H1 (cell line): ENCODE measurements at regions not wholly inside any gene's neighbourhood (a gene's known extent, or its start where the extent isn't known, plus 50 kb on each side); places are given as distances from the start of the nearest gene placed in this dataset.

Experiments
- CTCF ChIA-PET: fragments of 300-600 bp; sonication (Branson Sonifier 250); formaldehyde crosslinking; loops from one replicate; lab custom pipeline; 2021; ENCODE audit not compliant: partially characterized antibody; lab: Charles Lee
- POLR2A ChIA-PET: fragments of 300-600 bp; sonication (Branson Sonifier 250); formaldehyde crosslinking; loops from one replicate; lab custom pipeline; 2021; ENCODE audit warnings: inconsistent platforms; ENCODE audit not compliant: partially characterized antibody; lab: Charles Lee
- DNase-seq, 2 experiments: peaks; one replicate each; pipeline versions ENCODE4 v3.0.0 to v3.0.0-alpha.2; 2010 to 2022; ENCODE audit warnings: low spot score in 2 of 2, low read depth in 1 of 2, mixed read lengths in 1 of 2
- FAIRE-seq: peaks from 2 replicates; lab custom pipeline; 2011; peaks lifted over from hg19 to GRCh38; lab: Jason Lieb, UNC
- H2AFZ ChIP-seq: 2 replicates; pipeline ENCODE4 v1.8.1; 2012; ENCODE audit warnings: low read length, inconsistent platforms
- H2AK5ac ChIP-seq: 2 replicates; pipeline ENCODE4 v1.6.1; 2013; ENCODE audit warnings: low read depth, low read length
- H2BK120ac ChIP-seq: replicated peaks from 2 replicates; pipeline ENCODE3; 2013; ENCODE audit warnings: low read depth, low read length, inconsistent platforms
- H2BK12ac ChIP-seq: 2 replicates; pipeline ENCODE4 v1.6.1; 2013; ENCODE audit warnings: low read depth, low read length
- H2BK15ac ChIP-seq: 2 replicates; pipeline ENCODE4 v1.6.1; 2013; ENCODE audit warnings: low read length
- H2BK20ac ChIP-seq: 2 replicates; pipeline ENCODE4 v1.6.1; 2013; ENCODE audit warnings: low read length
- H2BK5ac ChIP-seq: 2 replicates; pipeline ENCODE4 v1.6.1; 2013; ENCODE audit warnings: low read depth, low read length
- H3K14ac ChIP-seq: 2 replicates; pipeline ENCODE4 v1.6.1; 2013; ENCODE audit warnings: inconsistent platforms; ENCODE audit not compliant: insufficient read length
- H3K18ac ChIP-seq: 2 replicates; pipeline ENCODE4 v1.6.1; 2013; ENCODE audit warnings: low read length; ENCODE audit errors: extremely low read depth
- H3K23ac ChIP-seq: 2 replicates; pipeline ENCODE4 v1.6.1; 2013; ENCODE audit warnings: inconsistent platforms; ENCODE audit not compliant: insufficient read length
- H3K23me2 ChIP-seq: 2 replicates; pipeline ENCODE4 v1.6.1; 2013; ENCODE audit warnings: low read depth, low read length
- H3K27ac ChIP-seq: 2 replicates; pipeline ENCODE4 v1.6.1; 2011; ENCODE audit warnings: low read depth, low read length, inconsistent platforms
- H3K27me3 ChIP-seq, 4 experiments: replicated peaks in 1 of 4; 1 replicate in 1 of 4; 2 replicates in 3 of 4; pipeline versions ENCODE4 v1.6.1 to v1.8.1; 2011 to 2013; ENCODE audit warnings: low read length in 3 of 4, mild to moderate bottlenecking in 3 of 4, inconsistent platforms in 2 of 4, mixed read lengths in 2 of 4, moderate library complexity in 1 of 4; ENCODE audit not compliant: control insufficient read depth in 3 of 4, insufficient read depth in 3 of 4; ENCODE audit errors: extremely low read depth in 1 of 4
- H3K36me3 ChIP-seq, 4 experiments: 2 replicates each; pipeline versions ENCODE4 v1.6.1 to v1.8.1; 2011 to 2013; ENCODE audit warnings: mild to moderate bottlenecking in 4 of 4, low read length in 3 of 4, moderate library complexity in 2 of 4, control low read depth in 1 of 4, inconsistent platforms in 1 of 4; ENCODE audit not compliant: insufficient read depth in 4 of 4, control insufficient read depth in 2 of 4
- H3K4ac ChIP-seq: replicated peaks from 2 replicates; pipeline ENCODE3; 2013; ENCODE audit warnings: low read length, low read depth, mixed read lengths, inconsistent platforms; ENCODE audit not compliant: insufficient read length
- H3K4me1 ChIP-seq, 4 experiments: replicated peaks in 1 of 4; 1 replicate in 1 of 4; 2 replicates in 3 of 4; pipeline versions ENCODE4 v1.6.1 to v1.8.1; 2011 to 2013; ENCODE audit warnings: low read length in 3 of 4, inconsistent platforms in 2 of 4, mixed read lengths in 1 of 4; ENCODE audit not compliant: insufficient read depth in 4 of 4, control insufficient read depth in 3 of 4
- H3K4me2 ChIP-seq, 2 experiments: 2 replicates each; pipeline versions ENCODE4 v1.6.1 to v1.8.1; 2011 to 2013; ENCODE audit warnings: low read depth in 2 of 2, low read length in 2 of 2, control low read depth in 1 of 2, inconsistent platforms in 1 of 2, mild to moderate bottlenecking in 1 of 2; ENCODE audit not compliant: insufficient read depth in 1 of 2
- H3K4me3 ChIP-seq, 4 experiments: fragments of 200-600, 300-600 bp in 1 of 4; sonication (generic), shearing (Covaris generic), sonication (Bioruptor Twin) in 1 of 4; 2 replicates each; pipeline versions ENCODE4 v1.5.1 to v1.8.1; 2011 to 2016; ENCODE audit warnings: low read length in 4 of 4, low read depth in 3 of 4, control low read depth in 2 of 4, inconsistent platforms in 2 of 4, mild to moderate bottlenecking in 2 of 4, mixed read lengths in 1 of 4, moderate library complexity in 1 of 4; ENCODE audit not compliant: insufficient read depth in 2 of 4; ENCODE audit errors: extremely low read depth in 1 of 4
- H3K56ac ChIP-seq: replicated peaks from 2 replicates; pipeline ENCODE3; 2013; ENCODE audit warnings: low read depth, mild to moderate bottlenecking, mixed read lengths, low read length, inconsistent platforms; ENCODE audit not compliant: insufficient read length
- H3K79me1 ChIP-seq: 2 replicates; pipeline ENCODE4 v1.6.1; 2013; ENCODE audit warnings: low read depth, low read length, control low read depth
- H3K79me2 ChIP-seq, 2 experiments: 2 replicates each; pipeline versions ENCODE4 v1.6.1 to v1.8.1; 2012 to 2013; ENCODE audit warnings: low read length in 2 of 2, mild to moderate bottlenecking in 2 of 2, inconsistent platforms in 1 of 2; ENCODE audit not compliant: insufficient read depth in 2 of 2, control insufficient read depth in 1 of 2
- H3K9ac ChIP-seq, 4 experiments: replicated peaks in 1 of 4; 1 replicate in 1 of 4; 2 replicates in 3 of 4; pipeline versions ENCODE4 v1.6.1 to v1.8.1; 2011 to 2013; ENCODE audit warnings: low read depth in 3 of 4, low read length in 3 of 4, control low read depth in 2 of 4, mild to moderate bottlenecking in 2 of 4, moderate library complexity in 2 of 4, inconsistent platforms in 1 of 4; ENCODE audit errors: extremely low read depth in 1 of 4
- H3K9me3 ChIP-seq, 2 experiments: 2 replicates each; pipeline versions ENCODE4 v1.6.1 to v1.8.1; 2012 to 2013; ENCODE audit warnings: mild to moderate bottlenecking in 2 of 2, moderate library complexity in 2 of 2, control low read depth in 1 of 2, inconsistent platforms in 1 of 2, low read depth in 1 of 2, low read length in 1 of 2, mixed read lengths in 1 of 2; ENCODE audit not compliant: insufficient read depth in 2 of 2
- H4K20me1 ChIP-seq, 2 experiments: replicated peaks in 1 of 2; 2 replicates each; pipeline versions ENCODE3 to v1.8.1; 2011 to 2013; ENCODE audit warnings: inconsistent platforms in 2 of 2, low read length in 2 of 2, mild to moderate bottlenecking in 1 of 2; ENCODE audit not compliant: insufficient read depth in 2 of 2, control insufficient read depth in 1 of 2
- H4K5ac ChIP-seq: 2 replicates; pipeline ENCODE4 v1.6.1; 2013; ENCODE audit warnings: low read length, low read depth, mixed read lengths, inconsistent platforms; ENCODE audit not compliant: insufficient read length
- H4K8ac ChIP-seq: 2 replicates; pipeline ENCODE4 v1.8.0; 2013; ENCODE audit warnings: mild to moderate bottlenecking, moderate library complexity, low read length, inconsistent platforms; ENCODE audit not compliant: insufficient read depth; ENCODE audit errors: extremely low read depth
- H4K91ac ChIP-seq: replicated peaks from 2 replicates; pipeline ENCODE3; 2013; ENCODE audit warnings: low read length, mixed read lengths, inconsistent platforms; ENCODE audit not compliant: insufficient read length
- ATF3 ChIP-seq: IDR thresholded peaks from 2 replicates; pipeline ENCODE4 v1.6.1; 2011; ENCODE audit warnings: low read depth, mild to moderate bottlenecking, low read length; ENCODE audit not compliant: insufficient read depth
- BACH1 ChIP-seq: IDR thresholded peaks from 2 replicates; pipeline ENCODE4 v1.6.1; 2012; ENCODE audit warnings: low read length, improper control_type of control experiment
- CREB1 ChIP-seq: IDR thresholded peaks from 2 replicates; pipeline ENCODE4 v1.6.1; 2012; ENCODE audit warnings: inconsistent platforms
- E2F6 ChIP-seq: IDR thresholded peaks from 2 replicates; pipeline ENCODE4 v1.6.1; 2012; ENCODE audit warnings: inconsistent platforms
- HDAC6 ChIP-seq: IDR thresholded peaks from one replicate; pipeline ENCODE4 v1.7.1; 2012; ENCODE audit warnings: low read depth, mild to moderate bottlenecking, inconsistent platforms, low read length, moderate library complexity
- JUN ChIP-seq: IDR thresholded peaks from 2 replicates; pipeline ENCODE4 v1.6.1; 2011; ENCODE audit warnings: low read depth, mild to moderate bottlenecking, improper control_type of control experiment, low read length
- JUND ChIP-seq: IDR thresholded peaks from 2 replicates; pipeline ENCODE4 v1.6.1; 2011; ENCODE audit warnings: mild to moderate bottlenecking, improper control_type of control experiment, low read length
- KDM4A ChIP-seq: IDR thresholded peaks from one replicate; pipeline ENCODE4 v1.7.1; 2012; ENCODE audit warnings: low read depth, mild to moderate bottlenecking, moderate library complexity, low read length, inconsistent platforms; ENCODE audit not compliant: severe bottlenecking
- PHF8 ChIP-seq: fragments of 200-600 bp; sonication (generic); conservative IDR thresholded peaks from 2 replicates; pipeline ENCODE4 v1.7.1; 2012; ENCODE audit warnings: low read depth, mild to moderate bottlenecking, inconsistent platforms, low read length, moderate library complexity
- SIN3A ChIP-seq, 2 experiments: IDR thresholded peaks in 1 of 2; conservative IDR thresholded peaks in 1 of 2; 2 replicates each; pipeline ENCODE4 v1.6.1; 2011 to 2012; ENCODE audit warnings: low read length in 2 of 2, improper control_type of control experiment in 1 of 2, low read depth in 1 of 2, mild to moderate bottlenecking in 1 of 2
- SIX5 ChIP-seq: IDR thresholded peaks from 2 replicates; pipeline ENCODE4 v1.6.1; 2011; ENCODE audit warnings: mild to moderate bottlenecking, low read depth, low read length
- SUZ12 ChIP-seq: fragments of 200-600 bp; sonication (generic); IDR thresholded peaks from 2 replicates; pipeline ENCODE4 v1.6.1; 2012; ENCODE audit warnings: mild to moderate bottlenecking, inconsistent platforms, low read length, moderate library complexity, mixed read lengths
- TBP ChIP-seq: IDR thresholded peaks from 2 replicates; pipeline ENCODE4 v1.6.1; 2011; ENCODE audit warnings: low read depth, low read length, improper control_type of control experiment
- TEAD4 ChIP-seq: IDR thresholded peaks from 2 replicates; pipeline ENCODE4 v1.6.1; 2012; ENCODE audit warnings: low read depth, low read length, inconsistent platforms, mixed read lengths
- YY1 ChIP-seq: IDR thresholded peaks from 2 replicates; pipeline ENCODE4 v1.6.1; 2011; ENCODE audit warnings: low read depth, mild to moderate bottlenecking, low read length
- WGBS, 2 experiments: shearing (Covaris generic) in 1 of 2; methylation state at CpG; one replicate each; pipeline versions ENCODE4 v1.1.6 to v1.1.7; 2013 to 2015; ENCODE audit warnings: low lambda C conversion rate in 2 of 2, mixed read lengths in 2 of 2, inconsistent platforms in 1 of 2, low coverage in 1 of 2, missing lambda C conversion rate in 1 of 2; ENCODE audit not compliant: insufficient replicate concordance in 2 of 2, insufficient coverage in 1 of 2, insufficient read length in 1 of 2; ENCODE audit errors: extremely low coverage in 1 of 2, missing lambda C conversion rate in 1 of 2; 5-methylcytosine and 5-hydroxymethylcytosine counted together

GRCh38 chrX:121851033-121851432 is 803.6 kb downstream of the GLUD2 start:
- no peak overlapping the region for H3K27ac ChIP-seq
- FAIRE-seq (no peak), DNase-seq (no peak)
- H2BK5ac ChIP-seq, result no peak overlapping the region
- no peaks in the 10 kb centered on the region for H3K4me1 ChIP-seq
- ChIA-PET CTCF (no interaction called here), POLR2A (interaction anchor here (1.6 kb wide), 1 partner anchor 394 kb away, joined by 3 read pairs; no protein-coding TSS in a partner anchor)
- no peak overlapping the region for H3K4me2 ChIP-seq
- no peak overlapping the region for H3K4ac ChIP-seq
- H3K79me2 ChIP-seq, result no peaks in the 10 kb centered on the region
- no peak overlapping the region for H4K91ac ChIP-seq
- H3K23ac ChIP-seq, result no peak overlapping the region
- no peaks in the 10 kb centered on the region for H3K36me3 ChIP-seq
- no peak overlapping the region for H2BK15ac ChIP-seq
- no peaks in the 10 kb centered on the region for H3K23me2 ChIP-seq
- no peak overlapping the region for H2BK20ac ChIP-seq
- WGBS, 2 experiments, result 93% methylated on average over 1 of the region's 2 CpGs; no CpG with 5 or more reads in 1 of the 2 experiments
- H4K8ac ChIP-seq, result no peak overlapping the region
- no peaks in the 10 kb centered on the region for H3K79me1 ChIP-seq
- H4K20me1 ChIP-seq, result no peaks in the 10 kb centered on the region
- H3K56ac ChIP-seq, result no peak overlapping the region
- no peak overlapping the region for H3K4me3 ChIP-seq
- H2AK5ac ChIP-seq, result no peak overlapping the region
- H3K14ac ChIP-seq, result no peak overlapping the region
- H4K5ac ChIP-seq, result no peak overlapping the region
- H3K9ac ChIP-seq, result no peak overlapping the region
- H3K9me3 ChIP-seq, result no peaks in the 10 kb centered on the region
- no peak overlapping the region for H2AFZ ChIP-seq
- no peak overlapping the region for H2BK120ac ChIP-seq
- no peak overlapping the region for H2BK12ac ChIP-seq
- H3K18ac ChIP-seq, result no peak overlapping the region
- no peaks in the 10 kb centered on the region for H3K27me3 ChIP-seq
- TF ChIP-seq SIX5, result no peak
- TF ChIP-seq JUND, result no peak
- no peak for TF ChIP-seq JUN
- no peak for TF ChIP-seq KDM4A
- no peak for TF ChIP-seq BACH1
- no peak for TF ChIP-seq CREB1
- TF ChIP-seq HDAC6, result no peak
- no peak for TF ChIP-seq YY1
- no peak for TF ChIP-seq SUZ12
- no peak for TF ChIP-seq E2F6
- no peak for TF ChIP-seq TEAD4
- no peak for TF ChIP-seq ATF3
- no peak for TF ChIP-seq TBP
- no peak for TF ChIP-seq PHF8
- TF ChIP-seq SIN3A (conservative IDR thresholded peaks at IDR 0.05 in 1 of 2, IDR thresholded peaks at IDR 0.05 in 1 of 2; ENCODE audit: low read depth in 1 of 2, low read length in 2 of 2), result no peak
